Activated CD4-positive, alpha-beta T cell treated with anti-CD3 and anti-CD28 coated beads, Interleukin-2, amount 50 U/mL, for 24 hours (primary cell): ENCODE measurements at regions not wholly inside any gene's neighbourhood (a gene's known extent, or its start where the extent isn't known, plus 50 kb on each side); places are given as distances from the start of the nearest gene placed in this dataset.
"Not testable (repeated sequence)": the region's sequence is repeated elsewhere in the genome, so short reads cannot be mapped to it uniquely, and the experiment has no call there.

ENCODE experiments used
- DNase-seq, 2 donors: peaks; one replicate each; pipeline ENCODE4 v3.0.0-alpha.2; 2020; ENCODE audit warnings: low read depth in 1 of 2, low spot score in 1 of 2

- no peak for DNase-seq
Measured at GRCh38 chr1:163571950-163572349, 250.2 kb downstream of the NUF2 start.

- no peak for DNase-seq
Measured at GRCh38 chr1:163574119-163574518, 252.4 kb downstream of the NUF2 start.

DNA sequence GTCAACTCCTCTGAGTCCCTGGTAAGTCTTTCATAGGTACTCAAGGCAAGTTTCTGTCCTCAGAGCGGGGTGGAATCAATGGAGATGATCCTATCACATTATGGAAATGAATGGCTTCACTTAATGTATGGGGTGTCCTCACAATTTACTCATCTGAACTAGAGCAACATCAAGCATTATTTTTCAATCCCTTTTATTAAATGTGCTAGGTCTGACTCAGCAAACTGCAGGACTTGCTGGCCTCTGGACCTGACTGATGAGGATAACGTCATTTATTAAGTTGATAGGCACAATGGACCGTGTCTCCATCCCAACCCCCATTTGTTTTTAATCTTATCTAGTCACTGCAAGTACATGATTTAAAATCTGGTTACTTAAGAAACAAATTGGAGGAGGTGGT, 259.2 kb downstream of the NUF2 start:
- no peak for DNase-seq

- DNase-seq: no peak
Measured at GRCh38 chr1:163583661-163584181, 262.0 kb downstream of the NUF2 start.

GRCh38 chr1:163585796-163586195, 264.0 kb downstream of the NUF2 start:
- DNase-seq: no peak

- no peak for DNase-seq
Measured at GRCh38 chr1:163588796-163589195, 267.0 kb downstream of the NUF2 start.

GRCh38 chr1:163589735-163590134, 268.0 kb downstream of the NUF2 start:
- no peak for DNase-seq

- not testable (repeated sequence) for DNase-seq
Measured at GRCh38 chr1:163591131-163591530, 269.4 kb downstream of the NUF2 start.

GRCh38 chr1:163592623-163593022, 270.9 kb downstream of the NUF2 start:
- not testable (repeated sequence) for DNase-seq

DNA sequence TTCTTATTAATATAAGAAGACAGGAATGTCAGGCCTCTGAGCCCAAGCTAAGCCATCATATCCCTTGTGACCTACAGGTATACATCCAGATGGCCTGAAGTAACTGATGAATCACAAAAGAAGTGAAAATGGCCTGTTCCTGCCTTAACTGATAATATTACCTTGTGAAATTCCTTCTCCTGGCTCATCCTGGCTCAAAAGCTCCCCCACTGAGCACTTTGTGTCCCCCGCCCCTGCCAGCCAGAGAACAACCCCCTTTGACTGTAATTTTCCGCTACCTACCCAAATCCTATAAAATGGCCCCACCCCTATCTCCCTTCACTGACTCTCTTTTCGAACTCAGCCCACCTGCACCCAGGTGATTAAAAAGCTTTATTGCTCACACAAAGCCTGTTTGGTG, 274.4 kb downstream of the NUF2 start:
- not testable (repeated sequence) for DNase-seq

DNA sequence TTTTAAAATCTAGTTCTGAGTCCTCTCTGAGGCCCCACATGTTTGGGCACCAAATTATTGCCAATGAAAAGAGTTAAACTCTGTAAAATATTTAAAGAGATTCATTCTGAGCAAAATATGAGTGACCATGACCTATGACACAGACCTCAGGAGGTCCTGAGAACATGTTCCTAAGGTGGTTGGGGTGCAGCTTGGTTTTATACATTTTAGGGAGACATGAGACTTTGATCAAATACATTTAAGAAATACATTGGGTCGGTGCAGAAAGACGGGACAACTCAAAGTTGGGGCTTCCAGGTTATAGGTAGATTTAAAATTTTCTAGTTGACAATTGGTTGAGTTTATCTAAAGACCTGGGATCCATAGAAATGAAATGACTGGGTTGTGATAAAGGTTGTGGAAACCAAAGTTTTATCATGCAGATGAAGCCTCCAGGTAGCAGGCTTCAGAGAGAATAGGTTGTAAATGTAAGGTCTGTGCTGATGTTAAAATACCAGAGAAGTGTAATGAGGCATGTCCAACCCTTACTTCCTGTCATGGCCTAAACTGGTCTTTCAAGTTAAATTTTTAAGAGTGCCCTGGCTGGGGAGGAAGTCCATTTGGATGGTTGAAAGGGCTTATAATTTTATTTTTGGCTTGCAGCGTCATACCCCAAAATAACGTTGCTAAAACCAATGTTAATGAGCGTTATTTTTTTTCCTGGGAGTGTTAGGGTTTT, 274.9 kb downstream of the NUF2 start:
- no peak for DNase-seq

GRCh38 chr1:163604321-163604720, 282.6 kb downstream of the NUF2 start:
- no peak for DNase-seq

DNA sequence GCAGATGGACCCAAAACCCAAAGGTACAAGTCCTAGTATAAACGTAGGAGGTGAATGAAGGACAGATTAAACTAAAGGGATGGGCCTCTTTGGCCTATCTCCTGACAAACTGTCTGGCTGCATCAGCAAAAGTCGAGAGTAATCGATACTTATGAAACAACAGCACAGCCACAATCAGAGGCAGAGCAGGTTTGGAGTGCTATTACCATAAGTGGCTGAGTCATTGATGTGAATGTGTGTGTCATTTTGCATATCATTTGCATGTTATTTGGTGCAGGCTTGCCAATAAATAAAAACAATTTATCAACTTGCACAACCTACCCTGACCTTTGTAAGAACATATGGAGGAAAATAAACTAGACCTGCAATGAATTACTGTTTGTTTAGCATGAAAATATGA, 283.1 kb downstream of the NUF2 start:
- DNase-seq: no peak

DNA sequence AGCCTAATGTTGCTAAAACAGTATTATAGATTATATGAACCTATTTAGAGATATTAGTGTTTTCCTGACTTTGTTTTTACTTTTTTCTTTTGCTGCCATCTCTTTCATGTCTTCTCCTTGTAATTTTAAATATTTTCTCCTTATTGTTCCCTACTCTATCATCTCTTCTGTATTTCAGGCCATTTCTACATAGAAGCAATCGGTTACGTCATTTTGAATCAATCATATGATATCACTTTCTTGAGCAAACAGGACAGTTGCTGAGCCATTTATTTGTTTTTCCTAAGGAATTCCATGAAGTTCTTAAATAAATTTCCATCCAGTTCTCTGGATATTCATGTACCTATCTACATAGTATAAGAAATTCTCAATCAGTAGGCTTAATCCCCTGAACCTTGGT, 287.2 kb downstream of the NUF2 start:
- no peak for DNase-seq

DNA sequence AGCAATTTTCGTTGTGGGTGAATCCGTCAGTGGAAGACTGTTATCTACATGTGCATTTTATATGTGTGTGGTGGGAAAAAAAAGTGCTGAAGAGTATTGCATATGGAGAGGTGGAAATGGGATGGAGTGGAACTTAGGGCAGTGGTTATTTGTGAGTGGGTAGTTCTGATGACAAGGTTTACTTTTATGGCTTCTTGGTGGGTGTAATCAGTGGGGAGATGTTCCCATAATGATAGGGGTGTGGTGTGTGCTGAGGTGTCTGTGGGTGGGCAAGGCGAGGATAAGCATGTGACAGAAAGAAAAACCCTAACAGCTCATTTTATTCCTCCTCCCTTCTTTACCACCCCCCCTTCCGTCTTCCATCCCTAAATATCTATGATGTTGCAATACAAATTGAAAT, 288.1 kb downstream of the NUF2 start:
- DNase-seq: no peak

- no peak for DNase-seq
Measured at GRCh38 chr1:163610486-163610885, 288.7 kb downstream of the NUF2 start.

GRCh38 chr1:163614361-163614760, 292.6 kb downstream of the NUF2 start:
- no peak for DNase-seq

- DNase-seq: no peak
Measured at GRCh38 chr1:163628034-163628773, 306.4 kb downstream of the NUF2 start.

DNA sequence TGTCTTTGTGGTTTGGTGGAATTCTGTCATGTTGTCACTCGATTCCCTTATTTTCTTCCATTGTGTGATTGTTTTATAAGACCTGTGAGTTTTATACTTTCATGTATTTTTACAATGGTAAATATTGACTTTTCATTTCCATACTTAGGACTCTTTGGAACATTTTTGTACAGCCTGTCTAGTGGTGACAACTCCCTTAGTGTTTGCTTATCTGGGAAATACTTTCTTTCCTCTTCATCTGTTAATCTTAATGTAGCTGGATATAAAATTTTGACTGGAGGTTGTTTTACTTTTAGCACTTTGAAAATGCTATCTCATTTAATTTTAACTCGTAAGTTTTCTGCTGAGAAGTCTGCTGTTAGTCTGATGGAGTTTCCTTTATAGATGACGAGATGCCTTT, 310.5 kb downstream of the NUF2 start:
- no peak for DNase-seq

GRCh38 chr1:163633366-163633765, 311.6 kb downstream of the NUF2 start:
- no peak for DNase-seq

DNA sequence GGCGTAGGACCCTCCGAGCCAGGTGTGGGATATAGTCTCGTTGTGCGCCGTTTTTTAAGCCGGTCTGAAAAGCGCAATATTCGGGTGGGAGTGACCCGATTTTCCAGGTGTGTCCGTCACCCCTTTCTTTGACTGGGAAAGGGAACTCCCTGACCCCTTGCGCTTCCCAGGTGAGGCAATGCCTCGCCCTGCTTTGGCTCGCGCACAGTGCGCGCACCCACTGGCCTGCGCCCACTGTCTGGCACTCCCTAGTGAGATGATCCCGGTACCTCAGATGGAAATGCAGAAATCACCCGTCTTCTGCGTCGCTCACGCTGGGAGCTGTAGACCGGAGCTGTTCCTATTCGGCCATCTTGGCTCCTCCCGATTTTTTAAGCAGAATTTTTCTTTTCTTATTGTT, 323.9 kb downstream of the NUF2 start:
- DNase-seq: not testable (repeated sequence)

GRCh38 chr1:163650624-163651023, 328.9 kb downstream of the NUF2 start:
- no peak for DNase-seq

GRCh38 chr1:163652441-163652840, 330.7 kb downstream of the NUF2 start:
- DNase-seq: no peak
